Muscle of arm (tissue), 1 donor: ENCODE measurements at regions not wholly inside any gene's neighbourhood (a gene's known extent, or its start where the extent isn't known, plus 50 kb on each side); places are given as distances from the start of the nearest gene placed in this dataset.

Experiments
- DNase-seq: peaks from one replicate; pipeline ENCODE4 v3.0.0-alpha.2; 2013

GRCh38 chr21:43364261-43364510, 62.7 kb downstream of the SIK1 start:
- no peak for DNase-seq

- DNase-seq, result no peak
Measured at GRCh38 chr21:43363506-43364260, 63.2 kb downstream of the SIK1 start.

- DNase-seq, result no peak
Measured at GRCh38 chr21:43362915-43363314, 64.0 kb downstream of the SIK1 start.

- peak; percentile 77 for DNase-seq
Measured at GRCh38 chr21:43362321-43362791, 64.6 kb downstream of the SIK1 start.

GRCh38 chr21:43361493-43362296, 65.2 kb downstream of the SIK1 start:
- peak; percentile 71 for DNase-seq

GRCh38 chr21:43361127-43361492, 65.8 kb downstream of the SIK1 start:
- no peak for DNase-seq

- no peak for DNase-seq
Measured at GRCh38 chr21:43360441-43361126, 66.3 kb downstream of the SIK1 start.

GRCh38 chr21:43358940-43359822, 67.8 kb downstream of the SIK1 start:
- DNase-seq, result no peak

GRCh38 chr21:43357715-43358430, 69.1 kb downstream of the SIK1 start:
- no peak for DNase-seq

- DNase-seq, result no peak
Measured at GRCh38 chr21:43355925-43356289, 71.0 kb downstream of the SIK1 start.

GRCh38 chr21:43355266-43355924, 71.5 kb downstream of the SIK1 start:
- no peak for DNase-seq

GRCh38 chr21:43354666-43355065, 72.3 kb downstream of the SIK1 start:
- DNase-seq, result no peak

GRCh38 chr21:43354026-43354420, 72.9 kb downstream of the SIK1 start:
- DNase-seq, result no peak

- no peak for DNase-seq
Measured at GRCh38 chr21:43353282-43354025, 73.5 kb downstream of the SIK1 start.

GRCh38 chr21:43352568-43353281, 74.2 kb downstream of the SIK1 start:
- DNase-seq, result no peak

- DNase-seq, result no peak
Measured at GRCh38 chr21:43352154-43352537, 74.8 kb downstream of the SIK1 start.

- no peak for DNase-seq
Measured at GRCh38 chr21:43351501-43352153, 75.3 kb downstream of the SIK1 start.

- no peak for DNase-seq
Measured at GRCh38 chr21:43349644-43350043, 77.3 kb downstream of the SIK1 start.

GRCh38 chr21:43348801-43349261, 78.1 kb downstream of the SIK1 start:
- no peak for DNase-seq
